Endothelial cell of umbilical vein (primary cell): ENCODE measurements at regions not wholly inside any gene's neighbourhood (a gene's known extent, or its start where the extent isn't known, plus 50 kb on each side); places are given as distances from the start of the nearest gene placed in this dataset.

Experiments
- BruUV-seq: library from RNA; stranded (reverse); fragments of 400-500 nt; replicated peaks from 2 replicates; lab custom pipeline; 2021; lab: Mats Ljungman, UMichigan
- CTCF ChIA-PET: fragments of 300-600, 350-600 bp; sonication (Branson Sonifier 250); formaldehyde crosslinking; loops from one replicate; lab custom pipeline; 2021; ENCODE audit warnings: antibody characterized with exemption, inconsistent platforms; lab: Charles Lee
- POLR2A ChIA-PET: fragments of 300-600, 350-600 bp; sonication (Branson Sonifier 250); formaldehyde crosslinking; loops from one replicate; lab custom pipeline; 2021; ENCODE audit warnings: antibody characterized with exemption, inconsistent platforms; lab: Charles Lee
- DNase-seq: peaks from one replicate; pipeline ENCODE4 v3.0.0-alpha.2; 2011; ENCODE audit warnings: low read depth, low spot score
- FAIRE-seq: peaks from 2 replicates; lab custom pipeline; 2011; peaks lifted over from hg19 to GRCh38; lab: Jason Lieb, UNC
- H2AFZ ChIP-seq: 2 replicates; pipeline ENCODE4 v1.6.0; 2012; ENCODE audit warnings: low read depth, low read length, control low read depth, inconsistent platforms
- H3K27ac ChIP-seq: 2 replicates; pipeline ENCODE4 v1.5.1; 2011; ENCODE audit warnings: low read depth, mild to moderate bottlenecking, control low read depth, low read length, moderate library complexity; ENCODE audit not compliant: insufficient read depth
- H3K27me3 ChIP-seq, 2 experiments: 2 replicates each; pipeline versions ENCODE4 v1.6.0 to v1.6.1; 2011; ENCODE audit warnings: low read length in 2 of 2, mixed read lengths in 1 of 2; ENCODE audit not compliant: control insufficient read depth in 2 of 2, insufficient read depth in 2 of 2
- H3K36me3 ChIP-seq, 2 experiments: 2 replicates in 1 of 2; 3 replicates in 1 of 2; pipeline ENCODE4 v1.5.1; 2011; ENCODE audit warnings: low read length in 2 of 2, mild to moderate bottlenecking in 1 of 2, moderate library complexity in 1 of 2; ENCODE audit not compliant: control insufficient read depth in 2 of 2, insufficient read depth in 2 of 2; ENCODE audit errors: extremely low read depth in 1 of 2
- H3K4me1 ChIP-seq: 3 replicates; pipeline ENCODE4 v1.5.1; 2011; ENCODE audit warnings: mild to moderate bottlenecking, low read length; ENCODE audit not compliant: control insufficient read depth, insufficient read depth; ENCODE audit errors: extremely low read depth
- H3K4me2 ChIP-seq: 2 replicates; pipeline ENCODE4 v1.6.1; 2011; ENCODE audit warnings: low read length, control low read depth, mixed read lengths; ENCODE audit not compliant: insufficient read depth
- H3K4me3 ChIP-seq, 3 experiments: fragments of 200-600 bp in 1 of 3; sonication (generic), shearing (Covaris generic) in 1 of 3; replicated peaks in 1 of 3; 2 replicates each; pipeline ENCODE4 v1.5.1; 2011 to 2016; ENCODE audit warnings: control low read depth in 3 of 3, low read length in 3 of 3, mild to moderate bottlenecking in 2 of 3, inconsistent platforms in 1 of 3, low read depth in 1 of 3, moderate library complexity in 1 of 3; ENCODE audit not compliant: insufficient read depth in 1 of 3
- H3K79me2 ChIP-seq: 2 replicates; pipeline ENCODE4 v1.6.0; 2012; ENCODE audit warnings: low read length, inconsistent platforms; ENCODE audit not compliant: control insufficient read depth, insufficient read depth
- H3K9ac ChIP-seq: replicated peaks from 2 replicates; pipeline ENCODE3; 2011; ENCODE audit warnings: low read length, control low read depth; ENCODE audit not compliant: insufficient read depth; ENCODE audit errors: extremely low read depth
- H3K9me1 ChIP-seq: replicated peaks from 3 replicates; pipeline ENCODE4 v1.6.0; 2011; ENCODE audit warnings: mild to moderate bottlenecking, low read length; ENCODE audit not compliant: control insufficient read depth, insufficient read depth; ENCODE audit errors: extremely low read depth
- H3K9me3 ChIP-seq: replicated peaks from 2 replicates; pipeline ENCODE4 v1.5.1; 2012; ENCODE audit warnings: low read length, inconsistent platforms; ENCODE audit not compliant: control insufficient read depth, insufficient read depth
- H4K20me1 ChIP-seq: replicated peaks from 2 replicates; pipeline ENCODE3; 2011; ENCODE audit warnings: mild to moderate bottlenecking, low read length; ENCODE audit not compliant: control insufficient read depth, insufficient read depth; ENCODE audit errors: extremely low read depth
- CTCF ChIP-seq, 2 donors: IDR thresholded peaks; 1 replicate in 1 of 2; 2 replicates in 1 of 2; pipeline ENCODE4 v1.5.1; 2011; ENCODE audit warnings: low read length in 2 of 2, mild to moderate bottlenecking in 2 of 2, moderate library complexity in 2 of 2, control low read depth in 1 of 2, inconsistent platforms in 1 of 2, low read depth in 1 of 2; ENCODE audit not compliant: insufficient read depth in 1 of 2; ENCODE audit errors: extremely low read depth in 1 of 2
- EZH2 ChIP-seq: IDR thresholded peaks from 2 replicates; pipeline ENCODE4 v1.6.1; 2012; ENCODE audit warnings: borderline replicate concordance, low read depth, mild to moderate bottlenecking, moderate library complexity, low read length, inconsistent platforms; ENCODE audit not compliant: severe bottlenecking
- FOS ChIP-seq: IDR thresholded peaks from 2 replicates; pipeline ENCODE4 v1.6.1; 2011; ENCODE audit warnings: mild to moderate bottlenecking, low read length, moderate library complexity, borderline replicate concordance; ENCODE audit not compliant: insufficient read depth
- GATA2 ChIP-seq: IDR thresholded peaks from 2 replicates; pipeline ENCODE4 v1.7.0; 2011; ENCODE audit warnings: low read depth, mild to moderate bottlenecking, moderate library complexity, mixed read lengths, low read length; ENCODE audit not compliant: insufficient read length, insufficient read depth
- JUN ChIP-seq: IDR thresholded peaks from 2 replicates; pipeline ENCODE4 v1.6.1; 2011; ENCODE audit warnings: borderline replicate concordance, low read depth; ENCODE audit not compliant: insufficient read length, insufficient read depth
- MAX ChIP-seq: IDR thresholded peaks from 2 replicates; pipeline ENCODE4 v1.6.1; 2011; ENCODE audit not compliant: insufficient read depth, insufficient read length
- MYC ChIP-seq: IDR thresholded peaks from one replicate; pipeline ENCODE4 v1.6.1; 2011; ENCODE audit warnings: mild to moderate bottlenecking, low read depth, low read length
- POLR2A ChIP-seq: IDR thresholded peaks from 2 replicates; pipeline ENCODE4 v1.6.1; 2012; ENCODE audit warnings: low read depth, mild to moderate bottlenecking, control low read depth, low read length
- POLR2AphosphoS5 ChIP-seq: IDR thresholded peaks from 2 replicates; pipeline ENCODE4 v1.6.1; 2012; ENCODE audit warnings: low read depth, mild to moderate bottlenecking, control low read depth, low read length, moderate library complexity; ENCODE audit not compliant: insufficient read depth
- dilution Hi-C: fragments of 300-500 bp; cut with MboI; formaldehyde crosslinking; loops from one replicate; pipeline ENCODE4 v1.15.0; 2019; ENCODE audit warnings: low sequenced_read_pairs; ENCODE audit not compliant: extremely low pct_ligation_motif_present
- intact Hi-C: fragments of 100-400 bp; cut with micrococcal nuclease; formaldehyde crosslinking; loops from one replicate; pipeline ENCODE4 v1.10.0; 2022

- no peaks in the 10 kb centered on the region for H3K9me1 ChIP-seq
- no TSS peak for BruUV-seq
- no peak overlapping the region for H3K4me3 ChIP-seq
- FAIRE-seq = no peak
- ChIA-PET CTCF (no interaction called here), POLR2A (no interaction called here)
- no peaks in the 10 kb centered on the region for H3K36me3 ChIP-seq
- H3K9ac ChIP-seq = no peak overlapping the region
- no peaks in the 10 kb centered on the region for H4K20me1 ChIP-seq
- no peaks in the 10 kb centered on the region for H3K79me2 ChIP-seq
- H3K4me1 ChIP-seq = no peaks in the 10 kb centered on the region
- dilution Hi-C loops = no loop called here
- TF ChIP-seq CTCF (IDR thresholded peaks at IDR 0.05; ENCODE audit: extremely low read depth in 1 of 2, insufficient read depth in 1 of 2, low read depth in 1 of 2, low read length in 2 of 2) (no peak), POLR2A (no peak), JUN (no peak), EZH2 (no peak), GATA2 (no peak)
- no peak overlapping the region for H3K4me2 ChIP-seq
- intact Hi-C loops = no loop called here
- no peak overlapping the region for H2AFZ ChIP-seq
- DNase-seq = no peak
- no peak overlapping the region for H3K27ac ChIP-seq
- H3K27me3 ChIP-seq = no peaks in the 10 kb centered on the region
- H3K9me3 ChIP-seq = no peaks in the 10 kb centered on the region
Observed at GRCh38 chr5:82917584-82917983, 159.6 kb downstream of the TMEM167A start.

- Histone ChIP-seq H3K27ac (no peak overlapping the region), H3K4me2 (no peak overlapping the region), H3K4me1 (no peaks in the 10 kb centered on the region), H3K9ac (no peak overlapping the region), H3K79me2 (no peaks in the 10 kb centered on the region), H4K20me1 (no peaks in the 10 kb centered on the region), H3K9me1 (no peaks in the 10 kb centered on the region), H3K9me3 (no peaks in the 10 kb centered on the region), H2AFZ (no peak overlapping the region), H3K36me3 (no peaks in the 10 kb centered on the region), H3K27me3 (no peaks in the 10 kb centered on the region), H3K4me3 (no peak overlapping the region)
- POLR2A ChIA-PET = no interaction called here
- FAIRE-seq = no peak
- dilution Hi-C loops (no loop called here), intact Hi-C loops (no loop called here)
- CTCF ChIA-PET = interaction anchor here (1.4 kb wide), 1 partner anchor 516 kb away, joined by 3 read pairs; no protein-coding TSS in a partner anchor
- DNase-seq = no peak
- TF ChIP-seq POLR2A (no peak), EZH2 (no peak), CTCF (IDR thresholded peaks at IDR 0.05; ENCODE audit: extremely low read depth in 1 of 2, insufficient read depth in 1 of 2, low read depth in 1 of 2, low read length in 2 of 2) (no peak), JUN (no peak), MAX (no peak), POLR2AphosphoS5 (no peak), MYC (no peak), GATA2 (no peak), FOS (no peak)
- BruUV-seq = no TSS peak
Observed at GRCh38 chr5:82913971-82914370, 163.2 kb downstream of the TMEM167A start.
